ENCODE measurements at regions not wholly inside any gene's neighbourhood (a gene's known extent, or its start where the extent isn't known, plus 50 kb on each side); places are given as distances from the start of the nearest gene placed in this dataset.

DNA sequence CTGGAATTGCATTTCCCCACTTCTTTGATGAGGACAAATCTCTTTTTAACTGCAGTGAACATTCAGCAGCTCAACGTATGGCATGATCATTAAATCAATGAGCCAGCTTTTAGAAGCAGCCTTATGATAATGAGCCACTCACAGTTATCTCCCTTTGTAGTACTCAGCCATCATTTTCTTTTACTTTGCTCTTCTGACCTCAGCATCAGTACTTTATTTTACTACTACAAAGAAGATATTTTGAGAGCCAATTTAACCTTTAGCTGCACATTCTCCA, 250.0 kb upstream of the CLEC14A start:
- no peak for DNase-seq (ENCODE audit: low spot score)

GRCh38 chr14:38505221-38505972, 249.5 kb upstream of the CLEC14A start:
- no peak for DNase-seq (ENCODE audit: low spot score)

DNA sequence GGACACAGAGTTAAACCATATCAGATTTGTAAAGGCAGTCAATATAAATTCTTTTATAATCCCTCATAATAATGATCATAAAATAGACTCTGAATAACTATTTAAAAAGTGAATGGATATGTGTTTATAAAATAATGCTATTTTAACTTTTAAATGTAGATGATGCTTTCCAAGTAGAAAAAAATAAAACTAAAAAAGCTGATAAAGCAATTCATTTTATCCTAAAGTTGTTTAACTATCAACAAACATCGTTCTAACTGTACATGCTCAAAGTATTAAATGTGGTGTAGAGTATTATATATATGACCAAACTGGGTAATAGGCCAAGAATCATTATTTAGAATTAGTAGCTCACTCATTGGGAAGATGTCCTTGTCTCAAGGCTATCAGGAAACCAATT, 248.3 kb upstream of the CLEC14A start:
- DNase-seq (ENCODE audit: low spot score): no peak

GRCh38 chr14:38502239-38502638, 246.3 kb upstream of the CLEC14A start:
- no peak for DNase-seq (ENCODE audit: low spot score)

DNA sequence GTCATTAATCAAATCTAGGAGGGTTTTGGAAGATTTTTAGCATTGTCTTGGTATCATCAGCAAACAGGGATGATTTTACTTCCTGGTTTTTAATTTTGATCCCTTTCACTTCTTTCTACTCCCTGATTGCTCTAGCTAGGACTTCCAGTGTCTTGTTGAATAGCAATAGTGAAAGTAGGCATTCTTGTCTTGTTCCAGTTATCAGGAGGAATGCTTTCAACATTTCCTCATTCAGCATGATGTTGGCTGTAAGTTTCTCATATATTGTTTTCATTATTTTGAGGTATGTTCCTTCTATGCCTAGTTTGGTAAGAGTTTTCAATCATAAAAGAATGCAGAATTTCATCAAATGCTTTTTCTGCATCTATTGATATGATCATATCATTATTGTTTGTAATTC, 244.2 kb upstream of the CLEC14A start:
- DNase-seq (ENCODE audit: low spot score): no peak

- DNase-seq (ENCODE audit: low spot score): no peak
Observed at GRCh38 chr14:38496092-38496491, 240.2 kb upstream of the CLEC14A start.

DNA sequence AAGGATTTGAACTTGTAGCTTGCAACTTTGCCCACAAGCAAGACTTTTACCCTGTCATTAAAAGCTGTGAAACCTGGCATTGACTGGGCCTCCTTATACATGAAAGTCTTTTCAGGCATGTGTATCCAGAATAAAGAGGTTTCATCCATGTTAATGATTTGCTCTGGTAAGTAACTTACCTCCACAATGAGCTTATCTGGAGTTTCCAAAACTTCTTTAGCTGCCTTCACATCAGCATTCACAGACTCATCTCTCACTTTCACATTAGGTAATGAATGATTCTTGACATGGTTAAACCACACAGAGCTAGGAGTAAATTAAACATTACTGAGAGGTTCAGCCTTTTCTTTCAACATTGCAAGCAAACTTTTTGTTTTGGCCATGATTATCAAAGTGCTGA, 234.4 kb upstream of the CLEC14A start:
- no peak for DNase-seq (ENCODE audit: low spot score)

- no peak for DNase-seq (ENCODE audit: low spot score)
Observed at GRCh38 chr14:38485026-38485425, 229.1 kb upstream of the CLEC14A start.

DNA sequence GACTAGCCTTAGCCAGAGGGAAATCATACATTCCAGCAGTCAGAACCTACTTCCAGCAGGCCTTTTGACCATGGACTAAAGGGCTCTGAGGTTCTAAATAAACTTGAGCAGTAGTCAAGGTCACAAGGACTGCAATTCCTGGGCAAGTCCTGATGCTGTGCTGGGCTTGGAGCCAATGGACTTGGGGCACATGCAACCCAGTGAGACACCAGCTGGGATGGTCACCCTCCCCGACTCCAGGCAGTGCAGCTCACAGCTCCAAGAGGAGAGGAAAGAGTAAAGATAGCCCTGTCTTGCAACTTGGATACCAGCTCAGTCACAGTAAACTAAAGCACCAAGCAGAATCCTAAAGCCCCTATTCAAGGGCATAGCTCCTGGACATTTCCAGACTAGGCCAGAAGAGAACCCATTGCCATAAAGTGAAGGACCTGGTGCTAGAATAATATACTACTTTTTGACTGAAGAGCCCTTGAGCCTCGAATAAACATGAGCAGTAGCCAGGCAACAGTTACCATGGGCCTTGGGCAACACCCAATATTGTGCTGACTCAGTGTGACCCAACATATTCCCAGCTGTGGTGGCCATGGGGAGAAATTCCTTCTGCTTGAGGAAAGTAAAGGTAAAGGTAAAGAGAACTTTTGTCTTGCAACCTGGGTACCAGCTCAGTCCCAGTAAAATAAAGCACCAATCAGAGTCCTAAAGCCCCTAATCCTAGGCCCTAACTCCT, 226.2 kb upstream of the CLEC14A start:
- no peak for DNase-seq (ENCODE audit: low spot score)

DNA sequence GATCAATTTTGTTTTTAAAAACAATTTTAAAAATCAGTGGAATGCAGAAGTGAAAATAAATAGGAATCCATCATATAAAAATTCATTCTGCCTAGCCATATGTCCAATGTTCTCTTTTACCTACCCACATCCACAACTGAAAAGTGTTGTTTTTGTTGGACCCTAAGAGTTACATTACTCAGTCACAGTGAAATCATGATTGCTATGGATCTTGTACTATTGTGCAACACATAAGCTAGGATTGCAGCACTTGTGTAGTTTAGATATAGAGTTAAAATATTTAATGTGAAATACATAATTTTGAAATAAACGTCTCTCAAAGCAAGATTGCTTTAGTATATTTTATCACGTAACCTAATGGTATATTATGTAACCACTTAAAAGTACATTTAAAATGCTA, 213.3 kb upstream of the CLEC14A start:
- no peak for DNase-seq (ENCODE audit: low spot score)

- no peak for DNase-seq (ENCODE audit: low spot score)
Observed at GRCh38 chr14:38442208-38442607, 186.3 kb upstream of the CLEC14A start.

- no peak for DNase-seq (ENCODE audit: low spot score)
Observed at GRCh38 chr14:38432186-38432585, 176.3 kb upstream of the CLEC14A start.

DNA sequence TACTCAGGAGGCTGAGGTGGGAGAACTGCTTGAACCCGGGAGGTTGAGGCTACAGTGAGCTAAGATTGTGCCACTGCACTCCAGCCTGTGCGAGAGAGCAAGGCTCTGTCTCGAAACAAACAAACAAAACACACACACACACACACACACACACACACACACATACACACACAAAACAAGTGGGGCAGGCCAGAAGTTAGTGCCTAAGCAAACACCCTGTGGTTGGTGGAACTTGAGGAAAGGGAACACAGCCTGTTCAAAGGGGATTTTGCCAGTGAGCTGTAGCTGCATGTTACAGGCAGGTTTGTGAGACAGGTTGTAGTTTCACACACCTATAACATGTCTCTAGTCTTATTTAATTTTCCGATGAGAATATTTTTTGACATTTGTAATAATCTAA, 175.3 kb upstream of the CLEC14A start:
- DNase-seq (ENCODE audit: low spot score): no peak

- no peak for DNase-seq (ENCODE audit: low spot score)
Observed at GRCh38 chr14:38430522-38430921, 174.6 kb upstream of the CLEC14A start.

DNA sequence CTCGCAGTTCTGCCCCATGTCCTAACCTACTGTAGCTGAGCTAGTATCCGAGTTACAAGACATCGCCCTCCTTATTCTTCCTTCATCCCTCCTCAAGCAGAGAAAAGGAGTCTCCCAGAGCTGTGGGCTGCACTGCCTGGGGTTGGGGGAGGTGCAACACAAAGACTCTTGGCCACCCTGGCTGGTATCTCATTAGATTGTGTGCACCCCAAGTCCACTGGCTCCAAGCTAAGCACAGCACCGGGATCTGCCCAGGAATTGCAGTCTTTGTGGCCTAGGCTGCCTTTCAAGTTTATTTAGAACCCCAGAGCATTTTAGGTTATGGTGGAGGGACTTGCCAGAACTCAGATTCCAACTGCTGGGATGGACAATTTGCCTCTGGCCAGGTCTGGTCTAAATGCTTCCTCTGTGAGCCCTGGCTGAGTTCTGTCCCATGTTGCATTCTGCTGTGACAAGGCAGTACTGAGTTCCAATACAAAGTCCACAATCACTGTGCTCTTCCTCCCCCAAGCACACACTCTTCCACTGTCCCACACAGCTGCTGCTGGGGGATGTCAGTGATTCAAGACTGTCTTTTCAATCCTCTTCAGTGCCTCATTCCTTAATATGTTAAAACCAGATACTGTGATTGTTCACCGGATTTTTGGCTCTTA, 169.6 kb upstream of the CLEC14A start:
- DNase-seq (ENCODE audit: low spot score): no peak

DNA sequence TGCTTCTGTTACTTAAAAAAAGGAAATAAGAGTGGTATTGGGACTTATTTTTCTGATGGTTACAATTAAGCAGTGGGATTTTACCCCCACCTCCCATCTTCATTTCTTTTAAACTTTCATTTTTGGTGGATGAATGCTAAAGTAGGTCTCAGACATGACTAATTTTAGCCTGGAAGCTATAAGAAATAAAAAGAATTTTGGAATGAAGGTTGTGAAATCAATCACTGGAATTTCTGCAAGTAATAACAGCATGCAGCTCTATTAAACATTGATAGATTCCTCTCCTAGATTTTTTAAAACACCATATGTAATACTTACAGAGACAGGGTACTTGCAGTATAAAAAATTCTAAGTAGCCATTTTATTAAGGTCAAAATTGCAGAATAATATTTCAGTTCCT, 164.2 kb upstream of the CLEC14A start:
- no peak for DNase-seq (ENCODE audit: low spot score)

DNA sequence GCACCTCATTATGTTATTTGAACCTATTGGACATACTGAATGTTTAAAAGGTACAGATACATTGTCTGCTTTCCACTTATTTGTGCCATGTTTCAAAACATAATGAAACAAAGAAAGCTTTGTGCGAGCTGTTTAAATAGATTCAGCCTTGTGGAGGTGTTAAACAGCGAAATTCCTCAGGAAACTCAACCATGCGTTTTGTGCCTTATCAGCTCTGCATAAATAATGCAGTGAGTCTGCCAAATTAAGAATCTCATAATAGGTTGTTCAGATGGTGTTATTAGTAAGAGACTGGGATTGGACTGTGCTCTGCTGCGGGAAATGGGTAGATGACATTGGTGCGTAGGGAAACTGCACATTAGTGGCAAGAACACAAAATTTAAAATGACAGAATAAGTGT, 163.7 kb upstream of the CLEC14A start:
- no peak for DNase-seq (ENCODE audit: low spot score)

- no peak for DNase-seq (ENCODE audit: low spot score)
Observed at GRCh38 chr14:38412654-38413053, 156.8 kb upstream of the CLEC14A start.

DNA sequence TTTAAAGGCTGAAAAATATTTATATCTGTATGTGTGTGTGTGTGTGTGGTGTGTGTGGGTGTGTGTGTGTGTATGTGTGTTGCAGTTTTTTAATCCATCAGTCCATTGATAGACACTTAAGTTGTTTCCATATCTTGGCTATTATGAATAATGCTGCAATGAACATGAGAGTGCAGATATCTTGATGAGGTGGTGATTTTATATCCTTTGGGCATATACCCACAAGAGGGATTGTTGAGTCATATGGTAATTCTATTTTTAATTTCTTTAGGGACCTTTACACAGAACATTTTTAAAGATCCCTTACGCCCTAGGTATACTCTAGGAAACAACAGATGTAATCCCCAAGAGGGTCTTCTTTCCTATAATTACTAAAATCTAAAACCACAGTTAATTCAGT, 154.5 kb upstream of the CLEC14A start:
- no peak for DNase-seq (ENCODE audit: low spot score)

- no peak for DNase-seq (ENCODE audit: low spot score)
Observed at GRCh38 chr14:38409071-38409705, 153.3 kb upstream of the CLEC14A start.

- no peak for DNase-seq (ENCODE audit: low spot score)
Observed at GRCh38 chr14:38405851-38406635, 150.2 kb upstream of the CLEC14A start.

- no peak for DNase-seq (ENCODE audit: low spot score)
Observed at GRCh38 chr14:38404616-38405015, 148.7 kb upstream of the CLEC14A start.
